DOHH2 (cell line): ENCODE measurements at regions not wholly inside any gene's neighbourhood (a gene's known extent, or its start where the extent isn't known, plus 50 kb on each side); places are given as distances from the start of the nearest gene placed in this dataset.

Source experiments
- H3F3A ChIP-seq: fragments of 200-600 bp; sonication (generic), shearing (Covaris generic); 2 replicates; pipeline ENCODE4 v1.6.0; 2016; ENCODE audit warnings: antibody characterized with exemption, mild to moderate bottlenecking; ENCODE audit not compliant: control insufficient read depth, insufficient read depth
- H3K27ac ChIP-seq: fragments of 200-600 bp; sonication (generic); 2 replicates; pipeline ENCODE4 v1.5.1; 2014; ENCODE audit warnings: low read depth, mild to moderate bottlenecking, low read length, moderate library complexity
- H3K27me3 ChIP-seq: fragments of 200-600 bp; sonication (generic); 2 replicates; pipeline ENCODE4 v1.6.1; 2014; ENCODE audit warnings: mild to moderate bottlenecking, low read length, mixed read lengths; ENCODE audit not compliant: control insufficient read depth
- H3K36me3 ChIP-seq: fragments of 200-600 bp; sonication (generic); 2 replicates; pipeline ENCODE4 v1.6.1; 2014; ENCODE audit warnings: mild to moderate bottlenecking, low read length, moderate library complexity, mixed read lengths; ENCODE audit not compliant: control insufficient read depth
- H3K4me1 ChIP-seq: fragments of 200-600 bp; sonication (generic); 2 replicates; pipeline ENCODE4 v1.6.1; 2014; ENCODE audit warnings: mild to moderate bottlenecking, low read length, mixed read lengths; ENCODE audit not compliant: control insufficient read depth
- H3K4me2 ChIP-seq: fragments of 200-600 bp; sonication (generic); 2 replicates; pipeline ENCODE4 v1.6.0; 2014; ENCODE audit warnings: mild to moderate bottlenecking, low read length, moderate library complexity
- H3K4me3 ChIP-seq: fragments of 200-600 bp; sonication (generic); 2 replicates; pipeline ENCODE4 v1.5.1; 2014; ENCODE audit warnings: mild to moderate bottlenecking, low read length, mixed read lengths
- H3K79me2 ChIP-seq: fragments of 200-600 bp; sonication (generic); 2 replicates; pipeline ENCODE4 v1.6.1; 2014; ENCODE audit warnings: mild to moderate bottlenecking, low read length, mixed read lengths; ENCODE audit not compliant: control insufficient read depth
- H3K9me2 ChIP-seq: fragments of 200-600 bp; sonication (generic); replicated peaks from 2 replicates; pipeline ENCODE4 v1.6.1; 2014; ENCODE audit warnings: mild to moderate bottlenecking, low read length, mixed read lengths; ENCODE audit not compliant: control insufficient read depth
- H3K9me3 ChIP-seq: fragments of 200-600 bp; sonication (generic); 2 replicates; pipeline ENCODE4 v1.6.1; 2014; ENCODE audit warnings: antibody characterized with exemption, low read length, mixed read lengths; ENCODE audit not compliant: control insufficient read depth, insufficient read depth
- H4K20me1 ChIP-seq: fragments of 200-600 bp; sonication (generic); 2 replicates; pipeline ENCODE4 v1.6.0; 2014; ENCODE audit warnings: low read depth, mild to moderate bottlenecking, antibody characterized with exemption, low read length, moderate library complexity; ENCODE audit not compliant: control insufficient read depth, insufficient read depth
- CTCF ChIP-seq: fragments of 200-600 bp; sonication (generic); IDR thresholded peaks from one replicate; pipeline ENCODE4 v1.5.1; 2014; ENCODE audit warnings: antibody characterized with exemption, mild to moderate bottlenecking, low read depth, low read length; ENCODE audit not compliant: poor library complexity, severe bottlenecking
- EZH2phosphoT487 ChIP-seq: fragments of 200-600 bp; sonication (generic); IDR thresholded peaks from 2 replicates; pipeline ENCODE4 v1.6.1; 2017; ENCODE audit warnings: borderline replicate concordance, mild to moderate bottlenecking, antibody characterized with exemption, low read length, moderate library complexity, mixed read lengths

GRCh38 chr17:56085576-56086267 is 67.6 kb upstream of the ANKFN1 start:
- H3K27me3 ChIP-seq = no peaks in the 10 kb centered on the region
- no peaks in the 10 kb centered on the region for H3K4me1 ChIP-seq
- no peak overlapping the region for H3K27ac ChIP-seq
- TF ChIP-seq CTCF (no peak), EZH2phosphoT487 (no peak)
- H4K20me1 ChIP-seq = no peaks in the 10 kb centered on the region
- no peaks in the 10 kb centered on the region for H3K9me2 ChIP-seq
- H3K9me3 ChIP-seq = no peaks in the 10 kb centered on the region
- H3K79me2 ChIP-seq = no peaks in the 10 kb centered on the region
- no peak overlapping the region for H3K4me2 ChIP-seq
- no peaks in the 10 kb centered on the region for H3K36me3 ChIP-seq
- no peak overlapping the region for H3K4me3 ChIP-seq
- no peaks in the 10 kb centered on the region for H3F3A ChIP-seq

GRCh38 chr17:56087199-56087598 is 66.1 kb upstream of the ANKFN1 start:
- no peak overlapping the region for H3K27ac ChIP-seq
- no peaks in the 10 kb centered on the region for H3K9me3 ChIP-seq
- no peaks in the 10 kb centered on the region for H4K20me1 ChIP-seq
- no peaks in the 10 kb centered on the region for H3K9me2 ChIP-seq
- H3K4me1 ChIP-seq = no peaks in the 10 kb centered on the region
- no peak overlapping the region for H3K4me3 ChIP-seq
- no peaks in the 10 kb centered on the region for H3F3A ChIP-seq
- H3K36me3 ChIP-seq = no peaks in the 10 kb centered on the region
- no peaks in the 10 kb centered on the region for H3K79me2 ChIP-seq
- TF ChIP-seq EZH2phosphoT487 (no peak), CTCF (no peak)
- no peak overlapping the region for H3K4me2 ChIP-seq
- no peaks in the 10 kb centered on the region for H3K27me3 ChIP-seq

- no peak overlapping the region for H3K27ac ChIP-seq
- no peak overlapping the region for H3K4me2 ChIP-seq
- H3K4me3 ChIP-seq = no peak overlapping the region
- no peak for TF ChIP-seq EZH2phosphoT487
- TF ChIP-seq CTCF = no peak
- H3K27me3 ChIP-seq = no peaks in the 10 kb centered on the region
- no peaks in the 10 kb centered on the region for H3F3A ChIP-seq
- H3K9me3 ChIP-seq = no peaks in the 10 kb centered on the region
- no peaks in the 10 kb centered on the region for H3K9me2 ChIP-seq
- H4K20me1 ChIP-seq = no peaks in the 10 kb centered on the region
- no peaks in the 10 kb centered on the region for H3K79me2 ChIP-seq
- H3K4me1 ChIP-seq = no peaks in the 10 kb centered on the region; the same call in 1 of the 2 replicates
- no peaks in the 10 kb centered on the region for H3K36me3 ChIP-seq
These were observed 57.1 kb upstream of the ANKFN1 start for GRCh38 chr17:56096026-56096810.
